GM18508 (cell line): ENCODE measurements at regions not wholly inside any gene's neighbourhood (a gene's known extent, or its start where the extent isn't known, plus 50 kb on each side); places are given as distances from the start of the nearest gene placed in this dataset.
"Not testable (repeated sequence)": the region's sequence is repeated elsewhere in the genome, so short reads cannot be mapped to it uniquely, and the experiment has no call there.

ENCODE experiments used
- ATAC-seq: cut with Tn5 transposase; IDR thresholded peaks from one replicate; pipeline ENCODE4 v1.9.1; 2021; ENCODE audit warnings: moderate number of reproducible peaks; ENCODE audit not compliant: insufficient read depth, unreplicated experiment

DNA sequence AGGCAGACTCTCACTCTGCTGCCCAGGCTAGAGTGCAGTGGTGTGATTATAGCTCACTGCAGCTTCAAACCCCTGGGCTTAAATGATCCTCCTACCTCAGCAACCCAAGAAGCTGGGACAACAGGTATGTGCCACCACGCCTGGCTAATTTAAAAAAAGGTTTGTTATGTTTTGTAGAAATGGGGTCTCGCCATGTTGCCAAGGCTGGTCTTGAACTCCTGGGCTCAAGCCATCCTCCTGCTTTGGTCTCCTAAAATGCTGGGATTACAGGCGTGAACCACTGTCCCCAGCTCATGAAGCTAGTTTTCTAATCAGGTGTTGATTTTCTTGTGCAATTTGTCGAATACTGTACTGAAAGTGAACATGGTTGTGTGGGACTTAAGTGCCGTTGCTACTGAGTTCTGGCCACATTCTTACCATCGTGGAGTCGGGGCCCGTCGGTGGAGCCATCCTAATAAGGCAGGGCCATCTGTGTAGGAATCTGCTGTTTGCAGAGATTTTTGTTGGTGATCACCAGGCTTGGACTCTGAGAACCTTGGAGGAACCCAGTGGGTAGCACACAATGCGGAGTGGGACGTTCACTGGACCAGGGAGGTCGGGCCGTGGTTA lies 193.2 kb downstream of the GOLGA6L6 start:
- no peak for ATAC-seq

DNA sequence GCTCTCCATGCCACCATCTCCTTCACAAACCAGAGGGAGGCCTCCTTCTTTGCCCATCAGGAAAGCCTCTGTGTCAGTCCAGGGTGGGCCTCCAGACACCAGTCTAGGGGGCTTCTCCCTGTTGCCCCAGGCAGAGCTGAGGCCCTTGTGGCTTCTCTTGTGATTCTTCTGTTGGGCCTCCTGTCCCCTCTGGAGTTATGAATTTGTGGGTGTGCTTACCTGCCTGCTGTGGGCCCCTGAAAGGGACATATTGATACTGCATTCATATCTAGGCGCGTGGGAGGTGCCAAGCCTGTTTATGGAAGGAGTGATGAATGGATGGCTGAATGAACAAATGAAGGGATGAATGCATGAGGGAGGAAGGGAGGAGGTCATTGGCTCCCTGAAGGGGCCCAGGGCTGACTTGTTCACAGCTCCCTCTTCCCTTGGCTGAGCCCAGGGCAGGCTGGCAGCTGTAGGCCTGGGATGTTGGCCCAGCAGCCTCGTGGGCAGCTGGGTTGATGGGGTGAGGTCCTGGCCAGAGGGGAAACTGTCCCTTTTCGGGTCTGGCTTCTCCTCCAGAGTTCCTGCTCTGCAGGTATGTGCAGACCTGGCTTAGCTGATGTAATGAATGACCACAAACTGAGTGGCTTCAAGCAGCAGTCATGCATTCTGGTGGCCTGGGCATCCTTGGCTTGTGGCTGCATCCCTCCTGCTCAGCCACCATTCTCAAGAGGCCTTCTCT lies 195.4 kb downstream of the GOLGA6L6 start:
- no peak for ATAC-seq

DNA sequence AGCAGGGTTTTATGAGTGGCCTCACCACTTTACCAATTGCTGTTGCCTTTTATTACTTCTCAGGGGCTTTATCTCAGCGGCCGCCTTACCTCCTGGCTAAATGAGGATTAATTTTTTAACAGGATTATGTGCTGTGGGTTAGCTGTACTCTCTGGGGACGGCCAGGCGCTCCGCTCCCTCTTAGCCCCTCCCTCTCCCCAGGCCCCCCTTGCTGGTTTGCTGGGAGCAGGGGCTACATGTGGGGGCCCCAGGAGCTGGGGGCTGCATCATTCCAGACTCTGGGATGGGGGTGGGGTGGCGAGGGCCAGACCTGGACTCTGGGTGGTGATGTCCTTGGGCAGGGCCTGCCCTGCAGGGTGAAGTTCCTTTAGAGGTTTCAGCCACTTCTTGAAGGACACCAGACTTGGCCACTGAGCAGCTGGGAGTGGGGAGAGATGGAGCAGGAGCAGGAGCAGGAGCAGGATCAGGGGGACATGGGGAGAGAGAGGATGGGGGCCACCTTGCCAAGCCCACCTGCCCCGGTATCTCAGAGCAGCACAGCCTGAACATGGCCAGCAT lies 196.1 kb downstream of the GOLGA6L6 start:
- ATAC-seq = no peak

DNA sequence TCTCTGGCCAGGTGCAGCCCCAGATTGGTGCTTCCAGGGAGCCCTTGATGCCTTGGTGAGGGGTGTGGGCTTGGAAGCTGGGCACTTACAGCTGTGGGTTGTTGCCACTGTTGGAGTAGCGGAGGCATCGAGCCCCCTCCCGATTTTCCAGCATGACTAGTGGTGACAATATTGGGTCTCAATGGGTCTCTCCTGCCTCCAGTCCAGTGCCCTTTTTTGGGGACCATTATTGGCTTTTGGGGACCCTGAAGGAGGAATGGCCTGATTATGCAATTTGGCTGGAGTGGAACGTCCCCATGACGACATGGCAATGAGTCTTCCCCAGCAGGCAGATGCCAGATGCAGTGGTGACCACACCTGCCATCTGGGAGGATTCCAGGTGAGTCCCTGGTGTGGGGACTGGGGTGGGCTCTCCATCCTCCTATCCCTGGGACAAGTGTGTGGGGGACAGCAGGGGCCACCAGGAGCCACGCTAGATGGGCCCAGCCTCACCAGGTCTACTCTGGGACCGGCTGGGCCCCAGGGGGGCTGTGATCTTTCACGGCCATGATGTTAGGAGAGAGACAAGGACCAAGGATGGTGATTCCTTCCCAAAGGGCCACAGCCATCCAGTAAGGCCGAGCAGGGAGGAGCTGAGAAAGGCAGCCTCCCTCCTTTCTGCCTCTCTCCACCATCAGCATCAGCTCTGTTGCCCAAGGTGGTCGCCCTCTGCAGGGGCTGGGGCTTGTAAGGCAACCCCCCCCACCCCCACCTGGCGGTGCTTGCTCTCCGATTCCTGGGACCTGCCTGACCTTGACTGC lies 196.8 kb downstream of the GOLGA6L6 start:
- no peak for ATAC-seq

DNA sequence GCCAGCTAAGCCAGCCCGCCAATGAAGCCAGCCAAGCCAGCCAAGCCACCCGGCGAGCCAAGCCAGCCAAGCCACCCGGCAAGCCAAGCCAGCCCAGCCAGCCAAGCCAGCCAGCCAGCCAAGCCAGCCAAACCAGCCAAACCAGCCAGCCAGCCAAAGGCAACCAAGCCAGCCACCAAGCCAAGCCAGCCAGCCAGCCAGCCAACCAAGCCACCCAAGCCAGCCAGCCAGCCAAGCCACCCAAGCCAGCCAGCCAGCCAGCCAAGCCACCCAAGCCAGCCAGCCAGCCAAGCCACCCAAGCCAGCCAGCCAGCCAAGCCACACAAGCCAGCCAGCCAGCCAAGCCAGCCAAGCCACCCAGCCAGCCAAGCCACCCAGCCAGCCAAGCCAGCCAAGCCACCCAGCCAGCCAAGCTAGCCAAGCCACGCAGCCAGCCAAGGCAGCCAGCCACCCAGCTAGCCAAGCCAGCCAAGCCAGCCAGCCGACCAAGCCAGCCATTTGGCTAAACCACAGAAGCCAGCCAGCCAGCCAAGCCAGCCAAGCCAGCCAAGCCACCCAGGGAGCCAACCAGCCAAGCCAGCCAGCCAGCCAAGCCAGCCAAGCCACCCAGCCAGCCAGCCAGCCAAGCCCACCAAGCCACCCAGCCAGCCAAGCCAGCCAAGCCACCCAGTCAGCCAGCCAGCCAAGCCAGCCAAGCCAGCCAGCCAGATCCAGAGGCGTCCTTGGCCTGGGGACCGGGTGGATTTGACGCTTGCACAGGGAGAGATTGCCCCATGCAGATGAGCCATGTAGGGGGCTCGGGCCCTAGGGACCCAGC lies 198.0 kb downstream of the GOLGA6L6 start:
- not testable (repeated sequence) for ATAC-seq

DNA sequence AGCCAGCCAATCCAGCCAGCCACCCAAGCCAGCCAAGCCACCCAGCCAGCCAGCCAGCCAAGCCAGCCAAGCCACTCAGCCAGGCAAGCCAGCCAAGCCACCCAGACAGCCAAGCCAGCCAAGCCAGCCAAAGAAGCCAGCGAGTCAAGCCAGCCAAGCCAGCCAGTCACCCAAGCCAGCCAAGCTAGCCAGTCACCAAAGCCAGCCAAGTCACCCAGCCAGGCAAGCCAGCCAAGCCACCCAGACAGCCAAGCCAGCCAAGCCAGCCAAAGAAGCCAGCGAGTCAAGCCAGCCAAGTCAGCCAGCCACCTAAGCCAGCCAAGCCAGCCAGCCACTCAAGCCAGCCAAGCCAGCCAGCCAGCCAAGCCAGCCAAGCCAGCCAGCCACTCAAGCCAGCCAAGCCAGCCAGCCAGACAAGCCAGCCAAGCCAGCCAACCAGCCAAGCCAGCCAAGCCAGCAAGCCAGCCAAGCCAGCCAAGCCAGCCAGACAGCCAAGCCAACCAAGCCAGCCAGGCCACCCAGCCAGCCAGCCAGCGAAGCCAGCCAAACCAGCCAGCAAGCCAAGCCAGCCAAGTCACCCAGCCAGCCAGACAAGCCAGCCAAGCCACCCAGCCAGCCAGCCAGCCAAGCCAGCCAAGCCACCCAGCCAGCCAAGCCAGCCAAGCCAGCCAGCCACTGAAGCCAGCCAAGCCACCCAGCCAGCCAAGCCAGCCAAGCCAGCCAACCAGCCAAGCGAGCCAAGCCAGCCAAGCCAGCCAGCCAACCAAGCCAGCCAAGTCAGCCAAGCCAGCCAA lies 198.8 kb downstream of the GOLGA6L6 start:
- not testable (repeated sequence) for ATAC-seq

DNA sequence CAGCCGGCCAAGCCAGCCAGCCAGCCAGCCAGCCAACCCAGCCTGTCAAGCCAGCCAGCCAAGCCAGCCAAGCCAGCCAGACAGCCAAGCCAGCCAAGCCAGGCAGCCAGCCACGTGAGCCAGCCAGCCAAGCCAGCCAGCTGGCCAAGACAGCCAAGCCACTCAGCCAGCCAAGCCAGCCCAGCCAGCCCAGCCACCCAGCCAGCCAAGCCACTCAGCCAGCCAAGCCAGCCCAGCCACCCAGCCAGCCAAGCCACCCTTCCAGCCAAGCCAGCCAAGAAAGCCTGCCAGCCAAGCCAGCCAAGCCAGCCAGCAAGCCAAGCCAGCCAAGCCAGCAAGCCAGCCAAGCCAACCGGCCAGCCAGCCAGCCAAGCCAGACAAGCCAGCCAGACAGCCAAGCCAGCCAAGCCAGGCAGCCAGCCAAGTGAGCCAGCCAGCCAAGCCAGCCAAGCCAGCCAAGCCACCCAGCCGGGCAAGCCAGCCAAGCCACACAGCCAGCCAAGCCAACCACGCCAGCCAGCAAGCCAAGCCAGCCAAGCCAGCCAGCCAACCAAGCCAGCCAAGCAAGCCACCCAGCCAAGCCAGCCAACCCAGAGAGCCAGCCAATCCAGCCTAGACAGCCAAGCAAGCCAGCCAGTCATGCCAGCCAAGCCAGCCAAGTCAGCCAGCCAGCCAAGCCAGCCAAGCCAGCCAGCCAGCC lies 199.5 kb downstream of the GOLGA6L6 start:
- ATAC-seq = no peak

DNA sequence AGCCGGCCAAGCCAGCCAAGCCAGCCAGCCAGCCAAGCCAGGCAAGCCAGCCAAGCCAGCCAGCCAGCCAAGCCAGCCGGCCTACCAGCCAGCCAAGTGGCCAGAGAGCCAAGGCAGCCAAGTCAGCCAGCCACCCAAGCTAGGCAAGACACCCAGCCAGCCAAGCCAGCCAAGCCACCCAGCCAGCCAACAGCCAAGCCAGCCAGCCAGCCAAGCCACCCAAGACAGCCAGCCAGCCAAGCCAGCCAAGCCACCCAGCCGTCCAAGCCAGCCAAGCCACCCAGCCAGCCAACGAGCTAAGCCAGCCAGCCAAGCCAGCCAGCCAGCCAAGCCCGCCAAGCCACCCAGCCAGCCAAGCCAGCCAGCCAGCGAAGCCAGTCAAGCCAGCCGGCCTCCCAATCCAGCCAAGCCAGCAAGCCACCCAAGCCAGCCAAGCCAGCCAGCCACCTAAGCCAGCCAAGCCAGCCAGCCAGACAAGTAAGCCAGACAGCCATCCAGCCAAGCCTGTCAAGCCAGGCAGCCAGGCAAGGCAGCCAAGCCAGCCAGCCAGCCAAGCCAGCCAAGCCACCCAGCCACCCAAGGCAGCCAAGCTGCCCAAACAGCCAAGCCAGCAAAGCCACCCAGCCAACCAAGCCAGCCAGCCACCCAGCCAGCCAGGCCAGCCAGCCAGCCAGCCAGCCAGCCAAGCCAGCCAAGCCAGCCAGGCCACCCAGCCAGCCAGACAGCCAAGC lies 200.5 kb downstream of the GOLGA6L6 start:
- no peak for ATAC-seq

DNA sequence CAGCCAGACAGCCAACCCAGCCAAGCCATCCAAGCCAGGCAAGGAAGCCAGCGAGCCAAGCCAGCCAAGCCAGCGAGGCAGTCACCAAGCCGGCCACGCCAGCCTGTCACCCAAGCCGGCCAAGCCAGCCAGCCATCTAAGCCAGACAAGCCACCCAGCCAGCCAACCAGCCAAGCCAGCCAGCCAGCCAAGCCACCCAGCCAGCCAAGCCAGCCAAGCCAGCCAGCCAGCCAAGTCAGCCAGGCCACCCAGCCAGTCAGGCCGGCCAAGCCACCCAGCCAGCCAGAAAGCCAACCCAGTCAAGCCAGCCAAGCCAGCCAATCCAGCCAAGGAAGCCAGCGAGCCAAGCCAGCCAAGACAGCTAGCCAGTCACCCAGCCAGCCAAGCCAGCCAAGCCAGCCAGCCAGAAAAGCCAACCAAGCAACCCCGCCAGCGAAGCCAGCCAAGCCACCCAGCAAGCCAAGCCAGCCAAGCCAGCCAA lies 201.2 kb downstream of the GOLGA6L6 start:
- ATAC-seq = no peak

DNA sequence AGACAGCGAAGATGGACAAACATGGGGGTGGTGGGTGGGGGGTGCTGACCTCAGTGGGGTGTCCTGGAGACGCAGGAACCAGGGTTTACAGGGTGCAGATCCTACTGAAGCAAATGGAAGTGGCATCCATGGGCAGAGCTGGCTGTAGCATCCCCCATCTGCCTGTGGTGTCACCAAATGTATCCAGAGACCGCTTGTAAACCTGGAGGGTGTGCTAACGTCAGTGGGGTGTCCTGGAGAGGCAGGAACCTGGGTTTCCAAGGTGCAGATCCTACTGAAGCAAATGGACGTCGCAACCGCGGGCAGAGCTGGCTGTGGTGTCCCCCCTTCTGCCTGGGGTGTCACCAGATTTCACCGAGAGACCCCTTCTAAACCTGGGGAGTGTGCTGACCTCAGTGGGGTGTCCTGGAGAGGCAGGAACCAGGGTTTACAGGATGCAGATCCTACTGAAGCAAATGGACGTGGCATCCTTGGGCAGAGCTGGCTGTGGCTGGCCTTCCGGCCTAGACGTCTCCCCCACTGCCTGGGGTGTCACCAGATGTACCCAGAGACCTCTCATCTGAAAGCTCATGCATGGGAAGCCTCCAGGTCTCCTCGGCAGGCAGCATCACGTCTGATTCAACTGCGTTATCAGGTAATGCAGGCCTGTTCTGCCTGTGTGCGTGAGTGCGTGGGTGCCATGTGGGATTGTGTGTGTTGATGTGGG lies 202.4 kb downstream of the GOLGA6L6 start:
- ATAC-seq = not testable (repeated sequence)

DNA sequence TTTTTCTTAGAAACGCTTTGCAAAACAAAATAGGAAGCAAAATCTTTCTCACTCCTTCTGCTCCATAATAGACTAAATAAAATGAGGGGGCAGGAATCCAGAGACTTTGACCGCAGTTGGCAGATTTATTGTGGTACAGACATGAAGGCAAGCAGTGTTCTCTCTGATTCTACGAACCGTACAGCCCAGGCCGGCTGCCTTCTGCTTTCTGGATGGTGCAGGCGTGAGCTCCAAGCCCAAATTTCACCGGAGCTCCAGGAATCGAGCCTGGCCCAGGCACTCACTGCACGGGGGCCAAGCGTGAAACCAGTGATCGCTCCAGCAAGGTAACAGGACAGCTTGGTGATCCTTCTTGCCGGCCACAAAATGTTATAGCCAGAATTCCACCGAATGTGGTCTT lies 202.9 kb downstream of the GOLGA6L6 start:
- ATAC-seq = not testable (repeated sequence)

DNA sequence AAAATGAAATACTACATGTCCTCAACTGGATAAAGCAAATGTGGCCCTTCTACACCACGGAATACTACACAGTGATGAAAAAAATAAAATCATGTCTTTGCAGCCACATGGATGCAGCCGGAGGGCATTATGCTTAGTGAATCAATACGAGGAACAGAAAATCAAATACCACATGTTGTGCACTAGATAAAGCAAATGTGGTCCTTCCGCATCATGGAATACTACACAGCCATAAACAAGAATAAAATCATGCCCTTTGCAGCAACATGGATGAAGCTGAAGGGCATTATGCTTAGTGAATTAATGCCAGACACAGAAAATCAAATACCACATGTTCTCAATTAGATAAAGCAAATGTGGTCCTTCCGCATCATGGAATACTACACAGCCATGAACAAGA lies 204.4 kb downstream of the GOLGA6L6 start:
- not testable (repeated sequence) for ATAC-seq

DNA sequence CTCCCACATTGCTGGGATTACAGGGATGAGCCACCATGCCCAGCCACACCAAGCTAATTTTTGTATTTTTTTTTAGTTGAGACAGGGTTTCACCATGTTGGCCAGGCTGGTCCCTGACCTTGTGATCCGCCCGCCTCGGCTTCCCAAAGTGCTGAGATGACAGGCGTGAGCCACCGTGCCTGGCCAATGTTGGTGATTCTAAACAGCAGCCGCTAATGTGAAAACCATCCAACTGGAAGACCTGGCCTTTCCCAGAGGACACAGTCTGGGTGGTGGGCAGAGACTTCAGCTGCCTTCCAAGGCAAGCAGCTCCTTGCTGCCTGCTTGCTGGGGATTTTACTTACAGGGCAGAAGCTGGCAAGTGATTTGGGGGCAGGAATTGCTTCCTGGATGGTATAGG lies 207.1 kb downstream of the GOLGA6L6 start:
- not testable (repeated sequence) for ATAC-seq

DNA sequence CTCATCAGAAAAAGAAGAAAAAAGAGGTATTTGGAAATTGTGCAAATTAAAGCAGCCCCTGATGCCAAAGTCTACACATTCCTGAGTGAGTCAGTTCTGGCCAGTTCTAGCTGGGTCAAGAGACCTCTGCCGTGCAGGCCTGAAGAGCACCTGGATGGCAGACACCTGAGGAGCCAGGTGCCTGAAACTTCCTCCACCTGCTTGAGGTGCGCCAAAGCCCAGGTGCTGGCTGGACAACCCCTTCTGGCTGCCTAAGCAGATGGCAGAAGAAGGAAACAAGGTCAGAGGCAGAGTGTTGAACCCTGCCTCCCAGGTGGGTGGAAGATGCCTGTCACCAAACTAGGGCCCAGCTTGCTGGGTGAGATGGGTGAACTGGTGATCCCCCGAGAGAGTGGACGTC lies 215.8 kb downstream of the GOLGA6L6 start:
- not testable (repeated sequence) for ATAC-seq

DNA sequence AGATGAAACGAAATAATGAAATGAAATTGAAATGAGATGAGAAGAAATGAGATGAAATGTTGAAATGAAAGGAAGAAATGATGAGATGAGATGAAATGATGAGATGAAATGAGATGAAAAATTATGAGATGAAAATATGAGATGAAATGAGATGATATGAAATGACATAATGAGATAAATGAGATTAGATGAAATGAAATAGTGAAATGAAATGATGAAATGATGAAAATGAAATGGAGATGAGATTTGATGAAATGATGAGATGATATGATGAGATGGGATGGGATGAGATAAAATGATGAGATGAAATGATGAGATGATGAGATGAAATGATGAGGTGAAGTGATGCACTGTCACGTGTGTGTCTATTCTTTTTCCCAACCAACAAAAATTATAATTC lies 224.5 kb downstream of the GOLGA6L6 start:
- not testable (repeated sequence) for ATAC-seq

DNA sequence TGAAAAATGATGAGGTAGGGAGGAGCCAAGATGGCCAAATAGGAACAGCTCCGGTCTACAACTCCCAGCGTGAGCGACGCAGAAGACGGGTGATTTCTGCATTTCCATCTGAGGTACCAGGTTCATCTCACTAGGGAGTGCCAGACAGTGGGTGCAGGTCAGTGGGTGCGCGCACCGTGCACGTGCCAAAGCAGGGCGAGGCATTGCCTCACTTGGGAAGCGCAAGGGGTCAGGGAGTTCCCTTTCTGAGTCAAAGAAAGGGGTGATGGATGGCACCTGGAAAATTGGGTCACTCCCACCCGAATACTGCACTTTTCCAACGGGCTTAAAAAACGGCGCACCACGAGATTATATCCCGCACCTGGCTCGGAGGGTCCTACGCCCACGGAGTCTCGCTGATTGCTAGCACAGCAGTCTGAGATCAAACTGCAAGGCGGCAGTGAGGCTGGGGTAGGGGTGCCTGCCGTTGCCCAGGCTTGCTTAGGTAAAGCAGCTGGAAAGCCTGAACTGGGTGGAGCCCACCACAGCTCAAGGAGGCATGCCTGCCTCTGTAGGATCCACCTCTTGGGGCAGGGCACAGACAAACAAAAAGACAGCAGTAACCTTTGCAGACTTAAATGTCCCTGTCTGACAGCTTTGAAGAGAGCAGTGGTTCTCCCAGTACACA lies 230.5 kb downstream of the GOLGA6L6 start:
- ATAC-seq = not testable (repeated sequence)

DNA sequence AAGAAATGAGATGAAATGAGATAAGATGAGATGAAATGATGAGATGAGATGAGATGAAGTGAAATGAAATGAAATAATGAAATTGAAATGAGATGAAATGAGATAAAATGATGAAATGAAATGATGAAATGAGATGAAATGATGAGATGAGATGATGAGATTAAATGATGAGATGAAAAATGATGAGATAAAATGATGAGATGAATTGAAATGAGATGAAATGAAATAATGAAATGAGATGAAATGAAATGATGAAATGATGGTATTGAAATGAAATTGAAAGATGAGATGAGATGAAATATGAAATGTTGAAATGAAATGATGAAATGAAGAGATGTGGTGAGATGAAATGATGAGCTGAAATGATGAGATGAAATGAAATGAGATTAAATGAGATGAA lies 231.0 kb downstream of the GOLGA6L6 start:
- ATAC-seq = no peak
